Ishikawa (cell line): ENCODE measurements at regions not wholly inside any gene's neighbourhood (a gene's known extent, or its start where the extent isn't known, plus 50 kb on each side); places are given as distances from the start of the nearest gene placed in this dataset.

Experiments
- CEBPB ChIP-seq: IDR thresholded peaks from 2 replicates; pipeline ENCODE4 v1.6.1; 2012
- CREB1 ChIP-seq: IDR thresholded peaks from 2 replicates; pipeline ENCODE4 v1.6.1; 2012; ENCODE audit warnings: low read depth
- EGR1 ChIP-seq: IDR thresholded peaks from 2 replicates; pipeline ENCODE4 v1.6.1; 2012
- EP300 ChIP-seq: IDR thresholded peaks from 2 replicates; pipeline ENCODE4 v1.6.1; 2012; ENCODE audit warnings: borderline replicate concordance
- FOXM1 ChIP-seq: IDR thresholded peaks from 2 replicates; pipeline ENCODE4 v1.6.1; 2012; ENCODE audit warnings: low read depth, borderline replicate concordance
- MAX ChIP-seq: IDR thresholded peaks from 2 replicates; pipeline ENCODE4 v1.6.1; 2012
- NFIC ChIP-seq: IDR thresholded peaks from 2 replicates; pipeline ENCODE4 v1.6.1; 2012
- RAD21 ChIP-seq: IDR thresholded peaks from 2 replicates; pipeline ENCODE4 v1.6.1; 2012; ENCODE audit warnings: low read depth
- REST ChIP-seq: IDR thresholded peaks from 2 replicates; pipeline ENCODE4 v1.6.1; 2012; ENCODE audit warnings: low read depth, mild to moderate bottlenecking
- TAF1 ChIP-seq: IDR thresholded peaks from 2 replicates; pipeline ENCODE4 v1.6.1; 2012; ENCODE audit warnings: low read depth, mild to moderate bottlenecking
- TCF12 ChIP-seq: IDR thresholded peaks from 2 replicates; pipeline ENCODE4 v1.6.1; 2012; ENCODE audit warnings: low read depth
- TEAD4 ChIP-seq: IDR thresholded peaks from 2 replicates; pipeline ENCODE4 v1.6.1; 2012
- YY1 ChIP-seq: IDR thresholded peaks from 2 replicates; pipeline ENCODE4 v1.6.1; 2012; ENCODE audit warnings: low read depth
- ZBTB7A ChIP-seq: IDR thresholded peaks from 2 replicates; pipeline ENCODE4 v1.6.1; 2012; ENCODE audit warnings: low read depth
- TF ChIP-seq, protein P1 (sequence below): IDR thresholded peaks from 2 replicates; pipeline ENCODE4 v1.6.1; 2012

GRCh38 chr18:39435209-39435608 lies 1869.6 kb upstream of the CELF4 start:
- no peak for TF ChIP-seq CEBPB
- TF ChIP-seq CREB1 = no peak
- TF ChIP-seq NFIC = no peak
- no peak for TF ChIP-seq EGR1
- no peak for TF ChIP-seq TEAD4
- no peak for TF ChIP-seq ZBTB7A

DNA sequence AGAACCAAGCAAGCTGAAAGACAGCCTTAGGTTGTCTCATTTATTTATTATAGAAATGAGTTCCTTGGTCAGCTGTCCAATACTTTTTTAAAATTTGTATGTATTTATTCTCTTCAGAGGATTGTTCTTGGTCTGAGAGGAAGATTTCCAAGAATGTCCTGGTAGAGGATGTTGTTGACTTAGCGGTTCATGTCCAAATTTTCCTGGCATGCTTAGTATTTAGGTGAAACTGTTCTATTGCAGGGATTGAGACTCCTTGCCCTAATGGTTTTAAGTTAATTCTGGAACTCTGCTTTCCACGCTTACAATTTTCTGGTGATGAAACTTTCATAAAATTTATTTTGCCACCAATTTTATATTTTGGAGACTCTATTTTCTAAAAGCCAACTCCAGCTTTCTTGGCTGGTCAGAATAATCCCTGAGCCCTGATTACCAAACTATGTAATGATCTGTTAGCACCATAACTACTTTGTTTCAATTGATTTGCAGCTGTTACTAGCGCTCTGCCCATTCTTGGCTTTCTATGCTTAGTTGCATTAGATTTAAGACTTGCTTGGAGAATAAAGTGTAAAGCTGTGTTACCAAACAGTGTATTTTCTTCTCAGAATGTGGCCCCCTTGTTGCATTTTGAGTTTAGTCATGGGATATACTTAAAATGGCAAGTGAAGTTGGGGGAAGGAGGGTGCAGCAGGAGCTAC lies 1868.8 kb upstream of the CELF4 start:
- TF ChIP-seq REST (no peak), TAF1 (no peak), YY1 (no peak), TCF12 (no peak), CEBPB (no peak), TEAD4 (no peak), EP300 (no peak)
- TF ChIP-seq, protein P1, sequence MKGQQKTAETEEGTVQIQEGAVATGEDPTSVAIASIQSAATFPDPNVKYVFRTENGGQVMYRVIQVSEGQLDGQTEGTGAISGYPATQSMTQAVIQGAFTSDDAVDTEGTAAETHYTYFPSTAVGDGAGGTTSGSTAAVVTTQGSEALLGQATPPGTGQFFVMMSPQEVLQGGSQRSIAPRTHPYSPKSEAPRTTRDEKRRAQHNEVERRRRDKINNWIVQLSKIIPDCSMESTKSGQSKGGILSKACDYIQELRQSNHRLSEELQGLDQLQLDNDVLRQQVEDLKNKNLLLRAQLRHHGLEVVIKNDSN = no peak

GRCh38 chr18:39425172-39425850 lies 1859.7 kb upstream of the CELF4 start:
- TF ChIP-seq TCF12 (no peak), EGR1 (no peak), CREB1 (no peak), EP300 (no peak), CEBPB (no peak), TAF1 (no peak)
- TF ChIP-seq, protein P1 = no peak

- TF ChIP-seq EGR1 (no peak), MAX (no peak), TEAD4 (no peak), RAD21 (no peak), REST (no peak), NFIC (no peak), TCF12 (no peak), EP300 (no peak), YY1 (no peak), ZBTB7A (no peak), FOXM1 (no peak), TAF1 (no peak), CREB1 (no peak), CEBPB (no peak)
- TF ChIP-seq, protein P1 = no peak
Measured at GRCh38 chr18:39424261-39424660, 1858.7 kb upstream of the CELF4 start.

DNA sequence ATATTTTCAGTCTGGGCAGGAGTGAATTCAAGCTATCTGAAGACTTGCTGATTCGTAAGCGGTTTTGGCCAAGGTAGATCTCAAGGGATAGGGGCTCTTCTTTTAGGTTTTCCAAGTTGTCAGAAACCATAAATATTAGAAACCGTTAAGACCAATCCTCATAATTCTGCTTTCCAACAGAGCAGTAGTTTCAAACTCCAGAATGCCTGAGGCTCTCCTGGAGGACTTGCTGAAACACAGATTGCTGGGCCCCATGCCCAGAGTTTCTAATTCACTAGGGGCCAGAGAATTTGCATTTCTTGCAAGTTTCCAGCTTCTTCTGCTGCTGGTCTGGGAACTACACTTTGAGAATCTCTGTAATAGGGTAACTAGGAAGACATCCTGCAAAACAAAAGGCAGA lies 1855.7 kb upstream of the CELF4 start:
- no peak for TF ChIP-seq CEBPB
- no peak for TF ChIP-seq MAX

DNA sequence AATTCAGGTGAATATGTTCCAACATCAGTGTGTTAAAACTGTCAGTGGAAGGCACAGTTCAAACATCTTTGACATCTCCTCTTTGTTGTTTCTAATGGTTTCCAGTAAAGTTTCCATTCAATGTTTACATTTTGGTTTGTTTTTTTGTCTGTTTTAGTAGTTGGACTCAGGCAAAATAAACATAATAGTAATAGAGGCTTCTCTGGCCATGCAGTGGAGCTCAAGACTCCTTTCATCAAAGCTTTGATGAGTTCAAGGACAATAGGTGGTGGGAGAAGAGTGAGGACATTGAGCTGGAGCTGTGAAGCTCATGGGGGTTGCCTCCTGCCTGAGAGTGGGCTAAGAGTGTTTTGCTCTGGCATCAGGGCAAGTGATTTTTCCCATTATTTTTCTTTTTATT lies 1853.7 kb upstream of the CELF4 start:
- TF ChIP-seq TAF1 (no peak), RAD21 (no peak), MAX (no peak), EP300 (no peak), NFIC (no peak), CEBPB (no peak), CREB1 (no peak)
- TF ChIP-seq, protein P1 = no peak
